Right atrium auricular region (tissue), 2 donors: ENCODE measurements at regions not wholly inside any gene's neighbourhood (a gene's known extent, or its start where the extent isn't known, plus 50 kb on each side); places are given as distances from the start of the nearest gene placed in this dataset.

Experiments used
- DNase-seq: peaks from one replicate; pipeline ENCODE4 v3.0.0-alpha.2; 2019; ENCODE audit warnings: low spot score
- H3K27ac ChIP-seq, 2 donors: fragments of 200-600 bp; sonication (generic); 1 replicate in 1 of 2; 2 replicates in 1 of 2; pipeline ENCODE4 v1.5.1; 2016 to 2019
- H3K27me3 ChIP-seq, 2 donors: fragments of 200-600 bp; sonication (generic); one replicate each; pipeline versions ENCODE4 v1.5.1 to v1.6.0; 2017 to 2019
- H3K36me3 ChIP-seq: fragments of 200-600 bp; sonication (generic); one replicate; pipeline ENCODE4 v1.5.1; 2016
- H3K4me1 ChIP-seq, 2 donors: fragments of 200-600 bp; sonication (generic); one replicate each; pipeline versions ENCODE4 v1.5.1 to v1.6.0; 2017 to 2019
- H3K4me3 ChIP-seq, 2 donors: fragments of 200-600 bp; sonication (generic); 1 replicate in 1 of 2; 2 replicates in 1 of 2; pipeline ENCODE4 v1.5.1; 2017 to 2019; ENCODE audit warnings: mild to moderate bottlenecking in 1 of 2, moderate library complexity in 1 of 2
- H3K9me3 ChIP-seq, 2 donors: fragments of 200-600 bp; sonication (generic); one replicate each; pipeline ENCODE4 v1.5.1; 2019
- CTCF ChIP-seq, 2 donors: fragments of 200-600 bp; sonication (generic); IDR thresholded peaks; one replicate each; pipeline ENCODE4 v1.5.1; 2019; ENCODE audit warnings: antibody characterized with exemption in 2 of 2

DNA sequence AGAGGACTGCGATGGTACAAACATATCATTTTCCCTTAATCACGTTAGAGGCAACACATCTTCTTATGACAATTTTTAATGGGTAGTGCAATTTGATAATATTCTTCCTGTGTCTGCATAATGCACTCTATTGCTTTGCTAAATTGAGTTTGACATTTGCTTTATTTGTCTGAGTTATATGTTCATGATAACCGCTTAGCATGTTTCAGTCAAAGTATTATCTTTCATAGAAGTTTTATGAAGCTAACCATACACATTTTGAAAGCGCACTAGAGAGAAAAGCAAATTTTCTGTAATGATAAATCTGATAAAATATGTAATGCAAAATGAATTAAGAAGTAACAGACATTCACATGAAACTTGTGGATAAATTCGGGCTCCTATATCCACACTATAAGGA lies 1276.9 kb downstream of the ZPLD1 start:
- no peaks in the 10 kb centered on the region for H3K36me3 ChIP-seq
- H3K9me3 ChIP-seq, result no peaks in the 10 kb centered on the region
- no peak overlapping the region for H3K27ac ChIP-seq
- TF ChIP-seq CTCF (IDR thresholded peaks at IDR 0.05), result no peak
- no peak for DNase-seq
- no peaks in the 10 kb centered on the region for H3K4me1 ChIP-seq
- H3K4me3 ChIP-seq, result no peak overlapping the region
- no peaks in the 10 kb centered on the region for H3K27me3 ChIP-seq

GRCh38 chr3:103712320-103713008 lies 1277.6 kb downstream of the ZPLD1 start:
- no peak overlapping the region for H3K27ac ChIP-seq
- no peaks in the 10 kb centered on the region for H3K9me3 ChIP-seq
- no peaks in the 10 kb centered on the region for H3K27me3 ChIP-seq
- TF ChIP-seq CTCF (IDR thresholded peaks at IDR 0.05), result no peak
- H3K4me1 ChIP-seq, result no peaks in the 10 kb centered on the region
- DNase-seq, result no peak
- no peak overlapping the region for H3K4me3 ChIP-seq
- H3K36me3 ChIP-seq, result no peaks in the 10 kb centered on the region

DNA sequence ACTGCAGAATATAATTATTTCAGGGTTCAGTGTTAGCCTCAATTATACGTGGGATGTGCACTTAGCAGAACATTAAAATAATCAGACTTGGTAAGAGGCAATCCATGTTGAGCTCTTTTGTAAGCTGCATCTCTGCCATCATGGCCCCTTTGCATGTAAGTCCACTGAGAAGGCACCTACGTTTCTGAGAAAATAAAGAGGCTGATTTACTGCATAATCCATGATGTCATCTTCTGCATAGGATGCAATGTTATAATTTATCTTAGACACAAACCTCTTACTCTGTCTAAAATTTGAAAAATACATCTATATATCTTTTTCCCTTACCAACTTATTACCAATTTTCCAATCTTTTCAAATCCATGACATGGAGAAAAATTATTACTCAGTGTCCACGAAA lies 1294.7 kb downstream of the ZPLD1 start:
- H3K4me3 ChIP-seq, result no peak overlapping the region
- H3K36me3 ChIP-seq, result no peaks in the 10 kb centered on the region
- DNase-seq, result no peak
- no peaks in the 10 kb centered on the region for H3K9me3 ChIP-seq
- no peak overlapping the region for H3K27ac ChIP-seq
- H3K4me1 ChIP-seq, result no peaks in the 10 kb centered on the region
- TF ChIP-seq CTCF (IDR thresholded peaks at IDR 0.05), result no peak
- no peaks in the 10 kb centered on the region for H3K27me3 ChIP-seq

DNA sequence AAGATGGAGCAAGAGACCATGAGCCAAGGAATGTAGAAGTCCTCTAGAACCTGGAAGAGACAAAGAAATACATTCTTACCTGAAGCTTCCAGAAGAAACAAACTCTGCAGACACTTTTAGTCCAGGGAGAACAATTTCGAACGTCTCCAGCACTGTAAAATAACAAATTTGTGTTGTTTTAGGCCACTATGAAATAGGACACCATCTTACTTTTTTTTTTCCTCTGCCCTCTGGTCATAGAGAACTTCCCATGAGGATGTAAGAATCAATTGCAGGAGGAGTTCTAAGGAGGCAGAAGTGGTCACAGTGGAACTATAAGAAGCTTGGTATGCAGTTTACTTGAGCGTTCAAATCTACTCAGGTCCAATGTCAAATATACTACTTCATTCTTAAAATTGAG lies 1295.9 kb downstream of the ZPLD1 start:
- no peak for DNase-seq
- no peaks in the 10 kb centered on the region for H3K27me3 ChIP-seq
- H3K4me1 ChIP-seq, result no peaks in the 10 kb centered on the region
- H3K9me3 ChIP-seq, result no peaks in the 10 kb centered on the region
- H3K4me3 ChIP-seq, result no peak overlapping the region
- H3K36me3 ChIP-seq, result no peaks in the 10 kb centered on the region
- TF ChIP-seq CTCF (IDR thresholded peaks at IDR 0.05), result no peak
- no peak overlapping the region for H3K27ac ChIP-seq

- H3K4me1 ChIP-seq, result no peaks in the 10 kb centered on the region
- no peak for TF ChIP-seq CTCF (IDR thresholded peaks at IDR 0.05)
- no peak overlapping the region for H3K27ac ChIP-seq
- H3K9me3 ChIP-seq, result no peaks in the 10 kb centered on the region
- H3K36me3 ChIP-seq, result no peaks in the 10 kb centered on the region
- H3K27me3 ChIP-seq, result no peaks in the 10 kb centered on the region
- DNase-seq, result no peak
- no peak overlapping the region for H3K4me3 ChIP-seq
Measured at GRCh38 chr3:103752986-103753385, 1318.2 kb downstream of the ZPLD1 start.

GRCh38 chr3:103767635-103768034 lies 1332.8 kb downstream of the ZPLD1 start:
- H3K4me1 ChIP-seq, result no peaks in the 10 kb centered on the region
- no peak overlapping the region for H3K4me3 ChIP-seq
- H3K36me3 ChIP-seq, result no peaks in the 10 kb centered on the region
- TF ChIP-seq CTCF (IDR thresholded peaks at IDR 0.05), result no peak
- DNase-seq, result no peak
- H3K27ac ChIP-seq, result no peak overlapping the region
- H3K9me3 ChIP-seq, result peaks cover 0 to 13% of the 10 kb centered on the region in 2 donors
- H3K27me3 ChIP-seq, result no peaks in the 10 kb centered on the region
